GM12872 (cell line): ENCODE measurements at regions not wholly inside any gene's neighbourhood (a gene's known extent, or its start where the extent isn't known, plus 50 kb on each side); places are given as distances from the start of the nearest gene placed in this dataset.
A peak's percentile ranks its signal among the peaks of the same experiment; 100 is the strongest.

Source experiments
- CTCF ChIP-seq: IDR thresholded peaks from 3 replicates; pipeline ENCODE4 v1.5.1; 2011; ENCODE audit warnings: low read depth, mild to moderate bottlenecking, low read length, moderate library complexity; ENCODE audit not compliant: insufficient read depth

GRCh38 chr4:190120537-190121001 lies 53.0 kb upstream of the DUX4 start:
- TF ChIP-seq CTCF, result peak; percentile 31; the same call in 2 of the 3 replicates

- no peak for TF ChIP-seq CTCF
Observed at GRCh38 chr4:190121759-190122158, 51.8 kb upstream of the DUX4 start.
